Osteoblast (primary cell): ENCODE measurements at regions not wholly inside any gene's neighbourhood (a gene's known extent, or its start where the extent isn't known, plus 50 kb on each side); places are given as distances from the start of the nearest gene placed in this dataset.

Experiments
- DNase-seq: peaks from one replicate; pipeline ENCODE4 v3.0.0; 2011; ENCODE audit warnings: low spot score, mixed read lengths; ENCODE audit not compliant: insufficient read length; ENCODE audit errors: missing footprints
- H2AFZ ChIP-seq: 2 replicates; pipeline ENCODE4 v1.6.0; 2011; ENCODE audit warnings: mild to moderate bottlenecking, low read length
- H3K27ac ChIP-seq: 2 replicates; pipeline ENCODE4 v1.5.1; 2011; ENCODE audit warnings: mild to moderate bottlenecking, low read depth, low read length, moderate library complexity
- H3K27me3 ChIP-seq: 2 replicates; pipeline ENCODE4 v1.6.0; 2012; ENCODE audit warnings: mild to moderate bottlenecking, control low read depth, inconsistent platforms, low read length, moderate library complexity; ENCODE audit not compliant: insufficient read depth
- H3K36me3 ChIP-seq: 2 replicates; pipeline ENCODE4 v1.5.1; 2011; ENCODE audit warnings: mild to moderate bottlenecking, low read length, control low read depth, moderate library complexity; ENCODE audit not compliant: insufficient read depth
- H3K4me1 ChIP-seq: 2 replicates; pipeline ENCODE4 v1.5.1; 2011; ENCODE audit warnings: mild to moderate bottlenecking, low read length, control low read depth, moderate library complexity; ENCODE audit not compliant: insufficient read depth
- H3K4me2 ChIP-seq: 2 replicates; pipeline ENCODE4 v1.6.0; 2011; ENCODE audit warnings: mild to moderate bottlenecking, low read length; ENCODE audit not compliant: insufficient read depth
- H3K4me3 ChIP-seq: fragments of 200-600 bp; sonication (generic); 3 replicates; pipeline ENCODE4 v1.5.1; 2012; ENCODE audit warnings: mild to moderate bottlenecking, low read length, inconsistent platforms; ENCODE audit not compliant: insufficient read depth
- H3K79me2 ChIP-seq: 2 replicates; pipeline ENCODE4 v1.6.0; 2012; ENCODE audit warnings: mild to moderate bottlenecking, low read length, control low read depth, inconsistent platforms; ENCODE audit not compliant: insufficient read depth
- H3K9me3 ChIP-seq: 2 replicates; pipeline ENCODE4 v1.5.1; 2011; ENCODE audit warnings: low read depth, low read length, control low read depth
- H4K20me1 ChIP-seq: 2 replicates; pipeline ENCODE4 v1.6.0; 2012; ENCODE audit warnings: mild to moderate bottlenecking, low read length, control low read depth; ENCODE audit not compliant: insufficient read depth
- CTCF ChIP-seq: IDR thresholded peaks from 2 replicates; pipeline ENCODE4 v1.5.1; 2011; ENCODE audit warnings: mild to moderate bottlenecking, low read depth, low read length, moderate library complexity; ENCODE audit errors: extremely low read depth

- no peak overlapping the region for H3K4me3 ChIP-seq
- no peaks in the 10 kb centered on the region for H4K20me1 ChIP-seq
- H3K36me3 ChIP-seq: no peaks in the 10 kb centered on the region
- no peaks in the 10 kb centered on the region for H3K4me1 ChIP-seq
- TF ChIP-seq CTCF: no peak
- DNase-seq: no peak
- H2AFZ ChIP-seq: no peak overlapping the region
- no peaks in the 10 kb centered on the region for H3K79me2 ChIP-seq
- H3K27ac ChIP-seq: no peak overlapping the region
- H3K9me3 ChIP-seq: peaks cover 3% of the 10 kb centered on the region
- H3K27me3 ChIP-seq: no peaks in the 10 kb centered on the region
- no peak overlapping the region for H3K4me2 ChIP-seq
Measured at GRCh38 chr21:20257052-20257740, 741.0 kb upstream of the NCAM2 start.

- no peak overlapping the region for H3K4me2 ChIP-seq
- H3K27ac ChIP-seq: no peak overlapping the region
- no peaks in the 10 kb centered on the region for H3K79me2 ChIP-seq
- TF ChIP-seq CTCF: no peak
- no peaks in the 10 kb centered on the region for H3K4me1 ChIP-seq
- DNase-seq: no peak
- H2AFZ ChIP-seq: no peak overlapping the region
- H3K9me3 ChIP-seq: peaks cover 3% of the 10 kb centered on the region
- H3K36me3 ChIP-seq: no peaks in the 10 kb centered on the region
- H3K27me3 ChIP-seq: no peaks in the 10 kb centered on the region
- no peaks in the 10 kb centered on the region for H4K20me1 ChIP-seq
- no peak overlapping the region for H3K4me3 ChIP-seq
Measured at GRCh38 chr21:20258542-20258941, 739.7 kb upstream of the NCAM2 start.

GRCh38 chr21:20259031-20259867 lies 739.0 kb upstream of the NCAM2 start:
- Histone ChIP-seq H2AFZ (no peak overlapping the region), H3K36me3 (no peaks in the 10 kb centered on the region), H3K4me3 (no peak overlapping the region), H3K79me2 (no peaks in the 10 kb centered on the region), H4K20me1 (no peaks in the 10 kb centered on the region), H3K4me1 (no peaks in the 10 kb centered on the region), H3K27me3 (no peaks in the 10 kb centered on the region), H3K27ac (no peak overlapping the region), H3K9me3 (no peaks in the 10 kb centered on the region), H3K4me2 (no peak overlapping the region)
- no peak for DNase-seq
- TF ChIP-seq CTCF: no peak

GRCh38 chr21:20260124-20260523 lies 738.1 kb upstream of the NCAM2 start:
- Histone ChIP-seq H3K27ac (no peak overlapping the region), H3K27me3 (no peaks in the 10 kb centered on the region), H2AFZ (no peak overlapping the region), H3K9me3 (no peaks in the 10 kb centered on the region), H3K4me2 (no peak overlapping the region), H3K79me2 (no peaks in the 10 kb centered on the region), H3K4me1 (no peaks in the 10 kb centered on the region), H4K20me1 (no peaks in the 10 kb centered on the region), H3K36me3 (no peaks in the 10 kb centered on the region), H3K4me3 (no peak overlapping the region)
- no peak for TF ChIP-seq CTCF
- DNase-seq: no peak
